ENCODE measurements at regions not wholly inside any gene's neighbourhood (a gene's known extent, or its start where the extent isn't known, plus 50 kb on each side); places are given as distances from the start of the nearest gene placed in this dataset.

DNA sequence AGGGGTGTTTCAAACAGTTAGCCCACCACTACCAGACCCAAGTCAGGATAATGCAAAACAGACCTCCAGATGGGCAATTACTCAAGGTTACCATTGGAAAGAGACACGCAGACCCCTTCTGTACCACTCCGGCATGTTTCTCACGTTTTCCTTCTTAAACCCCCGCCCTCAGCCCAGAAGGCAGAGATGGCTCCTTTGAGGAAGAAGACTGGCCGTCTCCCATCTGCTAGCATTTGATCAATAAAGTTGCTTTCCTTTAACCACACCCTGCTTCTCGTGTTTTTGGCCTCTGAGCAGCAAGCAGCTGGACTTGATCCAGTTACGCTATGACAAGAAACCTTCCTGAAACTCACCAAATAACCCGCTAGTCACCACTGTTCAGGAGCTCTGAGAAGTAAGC lies 1012.4 kb upstream of the GYPC start:
- no peak for TF ChIP-seq CTCF (IDR thresholded peaks at IDR 0.05 in 4 of 5, conservative IDR thresholded peaks at IDR 0.05 in 1 of 5)
- TF ChIP-seq POLR2A (IDR thresholded peaks at IDR 0.05): no peak

Measured in gastrocnemius medialis (tissue), 4 donors.